ENCODE measurements at regions not wholly inside any gene's neighbourhood (a gene's known extent, or its start where the extent isn't known, plus 50 kb on each side); places are given as distances from the start of the nearest gene placed in this dataset.

DNA sequence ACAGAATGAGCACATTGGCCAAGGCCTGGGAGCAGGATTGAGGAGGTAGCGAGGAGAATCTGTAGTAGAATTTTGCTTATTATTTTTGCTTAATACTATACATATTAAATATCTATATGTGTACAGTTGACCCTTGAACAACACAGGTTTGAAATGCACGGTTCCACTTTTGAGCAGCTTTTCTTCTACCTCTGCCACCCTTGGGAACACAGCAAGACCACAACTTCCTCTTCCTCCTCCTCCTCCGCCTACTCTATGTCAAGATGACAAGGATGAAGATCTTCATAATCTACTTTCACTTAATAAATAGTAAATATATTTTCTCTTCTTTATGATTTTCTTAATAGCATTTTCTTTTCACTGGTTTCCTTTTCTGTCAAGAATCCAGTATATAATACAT, 541.4 kb downstream of the KCTD16 start:
- DNase-seq: no peak
- TF ChIP-seq CTCF (IDR thresholded peaks at IDR 0.05): no peak
- no peak overlapping the region for H3K27ac ChIP-seq
- H3K36me3 ChIP-seq: no peaks in the 10 kb centered on the region
- ATAC-seq: no peak
- intact Hi-C loops (cut with DNase I): no loop called here
- H3K9me3 ChIP-seq: peaks cover 0 to 4% of the 10 kb centered on the region in 2 donors
- H3K4me1 ChIP-seq: no peaks in the 10 kb centered on the region
- H3K27me3 ChIP-seq: no peaks in the 10 kb centered on the region
- no peak overlapping the region for H3K4me3 ChIP-seq

GRCh38 chr5:144711172-144711571, 540.5 kb downstream of the KCTD16 start:
- Histone ChIP-seq H3K9me3 (peaks cover 0 to 4% of the 10 kb centered on the region in 2 donors), H3K4me3 (no peak overlapping the region), H3K27ac (no peak overlapping the region), H3K27me3 (no peaks in the 10 kb centered on the region), H3K4me1 (no peaks in the 10 kb centered on the region), H3K36me3 (no peaks in the 10 kb centered on the region)
- ATAC-seq (no peak), DNase-seq (no peak)
- intact Hi-C loops (cut with DNase I): no loop called here
- no peak for TF ChIP-seq CTCF (IDR thresholded peaks at IDR 0.05)

- H3K27me3 ChIP-seq: no peaks in the 10 kb centered on the region
- no peak for TF ChIP-seq CTCF (IDR thresholded peaks at IDR 0.05)
- intact Hi-C loops (cut with DNase I): no loop called here
- H3K4me3 ChIP-seq: no peak overlapping the region
- no peaks in the 10 kb centered on the region for H3K36me3 ChIP-seq
- no peaks in the 10 kb centered on the region for H3K4me1 ChIP-seq
- H3K27ac ChIP-seq: no peak overlapping the region
- ATAC-seq (no peak), DNase-seq (no peak)
- peaks cover 0 to 4% of the 10 kb centered on the region in 2 donors for H3K9me3 ChIP-seq
Observed at GRCh38 chr5:144710637-144711036, 540.0 kb downstream of the KCTD16 start.

GRCh38 chr5:144703776-144704175, 533.1 kb downstream of the KCTD16 start:
- TF ChIP-seq CTCF (IDR thresholded peaks at IDR 0.05): no peak
- no peak for DNase-seq
- intact Hi-C loops (cut with DNase I): no loop called here
- no peak for ATAC-seq
- no peaks in the 10 kb centered on the region for H3K27me3 ChIP-seq
- H3K4me1 ChIP-seq: no peaks in the 10 kb centered on the region
- no peak overlapping the region for H3K27ac ChIP-seq
- H3K36me3 ChIP-seq: no peaks in the 10 kb centered on the region
- no peak overlapping the region for H3K4me3 ChIP-seq
- peaks cover 0 to 4% of the 10 kb centered on the region in 2 donors for H3K9me3 ChIP-seq

DNA sequence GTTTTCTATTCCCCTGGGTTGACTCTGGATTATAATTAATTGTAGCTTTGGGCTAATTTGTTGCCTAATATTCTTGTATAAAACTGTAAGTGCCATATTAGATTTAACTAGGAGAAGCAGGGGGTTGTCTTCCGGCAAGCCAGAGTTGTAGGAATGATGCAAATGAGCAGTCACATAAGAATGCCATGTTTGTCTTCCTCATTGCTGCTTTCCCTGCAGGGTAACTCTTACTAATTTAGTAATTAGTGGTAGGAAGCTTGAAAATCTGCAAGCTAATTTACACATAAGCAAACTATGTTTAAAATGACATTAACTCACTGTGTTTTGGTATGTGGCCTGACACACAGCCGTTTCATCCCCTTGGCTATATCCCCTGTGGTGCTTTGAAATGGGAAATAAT, 527.8 kb downstream of the KCTD16 start:
- DNase-seq (no peak), ATAC-seq (no peak)
- no peak overlapping the region for H3K27ac ChIP-seq
- no peak for TF ChIP-seq CTCF (IDR thresholded peaks at IDR 0.05)
- no peaks in the 10 kb centered on the region for H3K36me3 ChIP-seq
- H3K4me3 ChIP-seq: no peak overlapping the region
- peaks cover 0 to 2% of the 10 kb centered on the region in 2 donors for H3K9me3 ChIP-seq
- intact Hi-C loops (cut with DNase I): no loop called here
- H3K27me3 ChIP-seq: no peaks in the 10 kb centered on the region
- no peaks in the 10 kb centered on the region for H3K4me1 ChIP-seq

Data from left lung (tissue), 4 donors.